ENCODE measurements at regions not wholly inside any gene's neighbourhood (a gene's known extent, or its start where the extent isn't known, plus 50 kb on each side); places are given as distances from the start of the nearest gene placed in this dataset.

DNA sequence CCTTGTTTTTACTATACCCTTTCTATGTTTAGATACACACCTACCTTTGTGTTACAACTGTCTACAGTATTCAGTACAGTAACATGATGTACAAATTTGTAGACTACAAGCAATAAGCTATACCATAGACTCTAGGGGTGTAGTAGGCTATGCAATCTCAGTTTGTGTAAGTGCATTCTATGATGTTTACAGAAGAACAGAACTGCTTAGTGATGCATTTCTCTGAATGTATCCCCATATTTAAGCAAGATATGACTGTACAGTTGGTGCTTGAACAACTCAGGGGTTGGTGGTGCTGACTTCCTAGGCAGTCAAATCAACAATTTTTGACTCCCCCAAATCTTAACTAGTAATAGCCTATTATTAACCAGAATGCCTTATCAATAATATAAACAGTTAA, 467.1 kb upstream of the TGFBR2 start:
- TF ChIP-seq, protein P1, sequence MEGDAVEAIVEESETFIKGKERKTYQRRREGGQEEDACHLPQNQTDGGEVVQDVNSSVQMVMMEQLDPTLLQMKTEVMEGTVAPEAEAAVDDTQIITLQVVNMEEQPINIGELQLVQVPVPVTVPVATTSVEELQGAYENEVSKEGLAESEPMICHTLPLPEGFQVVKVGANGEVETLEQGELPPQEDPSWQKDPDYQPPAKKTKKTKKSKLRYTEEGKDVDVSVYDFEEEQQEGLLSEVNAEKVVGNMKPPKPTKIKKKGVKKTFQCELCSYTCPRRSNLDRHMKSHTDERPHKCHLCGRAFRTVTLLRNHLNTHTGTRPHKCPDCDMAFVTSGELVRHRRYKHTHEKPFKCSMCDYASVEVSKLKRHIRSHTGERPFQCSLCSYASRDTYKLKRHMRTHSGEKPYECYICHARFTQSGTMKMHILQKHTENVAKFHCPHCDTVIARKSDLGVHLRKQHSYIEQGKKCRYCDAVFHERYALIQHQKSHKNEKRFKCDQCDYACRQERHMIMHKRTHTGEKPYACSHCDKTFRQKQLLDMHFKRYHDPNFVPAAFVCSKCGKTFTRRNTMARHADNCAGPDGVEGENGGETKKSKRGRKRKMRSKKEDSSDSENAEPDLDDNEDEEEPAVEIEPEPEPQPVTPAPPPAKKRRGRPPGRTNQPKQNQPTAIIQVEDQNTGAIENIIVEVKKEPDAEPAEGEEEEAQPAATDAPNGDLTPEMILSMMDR (IDR thresholded peaks at IDR 0.05): no peak
- no peak for TF ChIP-seq ZFX (IDR thresholded peaks at IDR 0.05; ENCODE audit: borderline replicate concordance)

Measured in 22Rv1 (cell line).